ENCODE measurements at regions not wholly inside any gene's neighbourhood (a gene's known extent, or its start where the extent isn't known, plus 50 kb on each side); places are given as distances from the start of the nearest gene placed in this dataset.
"Not testable (repeated sequence)": the region's sequence is repeated elsewhere in the genome, so short reads cannot be mapped to it uniquely, and the experiment has no call there.

- H3K27me3 ChIP-seq = no peaks in the 10 kb centered on the region
- no peaks in the 10 kb centered on the region for H3K36me3 ChIP-seq
- H3K4me1 ChIP-seq (ENCODE audit: insufficient read depth) = no peaks in the 10 kb centered on the region
- no peak overlapping the region for H3K27ac ChIP-seq
- 76 to 85% (median 80%) methylated on average over 4 of the region's 4 CpGs for WGBS, 3 donors
- no peaks in the 10 kb centered on the region for H3K9me3 ChIP-seq
- no peak overlapping the region for H3K4me3 ChIP-seq
- no peak for DNase-seq
- intact Hi-C loops (cut with DNase I) = no loop called here
- no peak for TF ChIP-seq POLR2A (IDR thresholded peaks at IDR 0.05)
- TF ChIP-seq CTCF (IDR thresholded peaks at IDR 0.05) = no peak
- TF ChIP-seq EP300 (IDR thresholded peaks at IDR 0.05) = no peak
These were observed 88.8 kb downstream of the MRM1 start for GRCh38 chr17:36690190-36690589.

GRCh38 chr17:36691606-36692005 lies 90.2 kb downstream of the MRM1 start:
- DNase-seq = no peak
- intact Hi-C loops (cut with DNase I) = no loop called here
- Histone ChIP-seq H3K27me3 (no peaks in the 10 kb centered on the region), H3K9me3 (no peaks in the 10 kb centered on the region), H3K4me3 (no peak overlapping the region), H3K27ac (no peak overlapping the region), H3K36me3 (no peaks in the 10 kb centered on the region), H3K4me1 (ENCODE audit: insufficient read depth) (no peaks in the 10 kb centered on the region)
- TF ChIP-seq EP300 (IDR thresholded peaks at IDR 0.05) = no peak
- no peak for TF ChIP-seq CTCF (IDR thresholded peaks at IDR 0.05)
- no peak for TF ChIP-seq POLR2A (IDR thresholded peaks at IDR 0.05)
- WGBS, 3 donors = 74 to 88% (median 77%) methylated on average over 3 of the region's 3 CpGs

- TF ChIP-seq POLR2A (IDR thresholded peaks at IDR 0.05) (no peak), CTCF (IDR thresholded peaks at IDR 0.05) (no peak), EP300 (IDR thresholded peaks at IDR 0.05) (no peak)
- H3K27me3 ChIP-seq = no peaks in the 10 kb centered on the region
- H3K4me1 ChIP-seq (ENCODE audit: insufficient read depth) = no peaks in the 10 kb centered on the region
- H3K36me3 ChIP-seq = no peaks in the 10 kb centered on the region
- H3K27ac ChIP-seq = no peak overlapping the region
- WGBS, 3 donors = 25 to 34% (median 26%) methylated on average over 3 of the region's 3 CpGs
- no peak overlapping the region for H3K4me3 ChIP-seq
- no peaks in the 10 kb centered on the region for H3K9me3 ChIP-seq
- DNase-seq = no peak
- intact Hi-C loops (cut with DNase I) = no loop called here
These were observed 93.7 kb downstream of the MRM1 start for GRCh38 chr17:36695082-36695481.

GRCh38 chr17:36695710-36696109 lies 94.3 kb downstream of the MRM1 start:
- H3K27ac ChIP-seq; intact Hi-C loops (cut with DNase I); H3K4me3 ChIP-seq; H3K36me3 ChIP-seq; DNase-seq; H3K9me3 ChIP-seq; H3K27me3 ChIP-seq; H3K4me1 ChIP-seq (ENCODE audit: insufficient read depth): not testable (repeated sequence)
- WGBS, 3 donors = 83 to 89% (median 88%) methylated on average over 6 of the region's 6 CpGs

DNA sequence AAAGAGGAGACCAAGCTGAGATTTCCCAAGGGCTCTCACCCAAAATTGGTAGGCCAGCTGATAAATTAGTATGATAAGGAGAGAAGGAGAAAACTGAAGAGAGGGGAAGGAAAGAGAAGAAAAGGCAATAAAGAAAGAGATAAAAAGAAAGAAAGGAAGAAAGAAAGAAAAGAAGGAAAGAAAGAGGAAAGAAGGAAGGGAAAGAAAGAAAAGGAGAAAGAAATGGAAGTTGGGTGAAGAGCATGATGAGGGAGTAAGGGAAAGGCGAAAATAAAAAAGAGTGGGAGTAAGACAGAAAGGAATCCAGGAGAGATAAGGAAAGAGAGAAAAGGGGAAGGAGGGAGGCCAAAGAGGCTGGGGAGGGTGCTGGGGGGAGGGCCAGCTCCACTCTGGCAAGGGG lies 95.4 kb downstream of the MRM1 start:
- WGBS, 3 donors = 0 to 5% (median 0%) methylated on average over 1 of the region's 1 CpG
- intact Hi-C loops (cut with DNase I) = no loop called here

More for the DNA sequence above, 95.4 kb downstream of the MRM1 start:
- DNase-seq = no peak
- no peaks in the 10 kb centered on the region for H3K9me3 ChIP-seq
- no peak overlapping the region for H3K27ac ChIP-seq
- H3K36me3 ChIP-seq = no peaks in the 10 kb centered on the region
- TF ChIP-seq POLR2A (IDR thresholded peaks at IDR 0.05) (no peak), CTCF (IDR thresholded peaks at IDR 0.05) (no peak), EP300 (IDR thresholded peaks at IDR 0.05) (no peak)
- no peaks in the 10 kb centered on the region for H3K27me3 ChIP-seq
- H3K4me1 ChIP-seq (ENCODE audit: insufficient read depth) = no peaks in the 10 kb centered on the region
- no peak overlapping the region for H3K4me3 ChIP-seq
